ENCODE measurements at regions not wholly inside any gene's neighbourhood (a gene's known extent, or its start where the extent isn't known, plus 50 kb on each side); places are given as distances from the start of the nearest gene placed in this dataset.

- Histone ChIP-seq H3K36me3 (ENCODE audit: insufficient read depth, low read length) (no peaks in the 10 kb centered on the region), H3K4me3 (ENCODE audit: low read length) (no peak overlapping the region), H3K27me3 (ENCODE audit: control insufficient read depth in 1 of 2, insufficient read depth in 2 of 2, low read length in 2 of 2) (no peaks in the 10 kb centered on the region), H3K9me3 (ENCODE audit: control insufficient read depth in 1 of 2, insufficient read depth in 1 of 2, low read length in 2 of 2) (no peaks in the 10 kb centered on the region), H3K4me1 (ENCODE audit: insufficient read depth, low read length) (no peaks in the 10 kb centered on the region), H3K27ac (ENCODE audit: low read depth in 1 of 2, low read length in 2 of 2) (no peak overlapping the region)
- H3K4me1 Mint-ChIP-seq (ENCODE audit: low read depth) = no peaks in the 10 kb centered on the region
- no peaks in the 10 kb centered on the region for H3K9me3 Mint-ChIP-seq
- intact Hi-C loops (cut with DNase I, micrococcal nuclease) = no loop called here
- no peak for DNase-seq
- ChIA-PET CTCF (no interaction called here), POLR2A (no interaction called here)
- no peaks in the 10 kb centered on the region for H3K27me3 Mint-ChIP-seq
- no peak overlapping the region for H3K27ac Mint-ChIP-seq
- H3K36me3 Mint-ChIP-seq (ENCODE audit: low read depth) = no peaks in the 10 kb centered on the region
- no peak for TF ChIP-seq CTCF (IDR thresholded peaks at IDR 0.05)
- H3K4me3 Mint-ChIP-seq = no peak overlapping the region
- ATAC-seq (ENCODE audit: poor library complexity) = no peak
Measured at GRCh38 chr9:71632776-71633175, 135.5 kb downstream of the CEMIP2 start.

- no peaks in the 10 kb centered on the region for H3K9me3 Mint-ChIP-seq
- Histone ChIP-seq H3K9me3 (ENCODE audit: control insufficient read depth in 1 of 2, insufficient read depth in 1 of 2, low read length in 2 of 2) (no peaks in the 10 kb centered on the region), H3K36me3 (ENCODE audit: insufficient read depth, low read length) (no peaks in the 10 kb centered on the region), H3K4me3 (ENCODE audit: low read length) (no peak overlapping the region), H3K4me1 (ENCODE audit: insufficient read depth, low read length) (no peaks in the 10 kb centered on the region), H3K27ac (ENCODE audit: low read depth in 1 of 2, low read length in 2 of 2) (no peak overlapping the region), H3K27me3 (ENCODE audit: control insufficient read depth in 1 of 2, insufficient read depth in 2 of 2, low read length in 2 of 2) (no peaks in the 10 kb centered on the region)
- TF ChIP-seq CTCF (IDR thresholded peaks at IDR 0.05) = no peak
- no peaks in the 10 kb centered on the region for H3K36me3 Mint-ChIP-seq (ENCODE audit: low read depth)
- POLR2A ChIA-PET = no interaction called here
- CTCF ChIA-PET = no interaction called here
- H3K27me3 Mint-ChIP-seq = no peaks in the 10 kb centered on the region
- ATAC-seq (ENCODE audit: poor library complexity) (no peak), DNase-seq (no peak)
- H3K4me1 Mint-ChIP-seq (ENCODE audit: low read depth) = no peaks in the 10 kb centered on the region
- H3K27ac Mint-ChIP-seq = no peak overlapping the region
- H3K4me3 Mint-ChIP-seq = no peak overlapping the region
- intact Hi-C loops (cut with DNase I, micrococcal nuclease) = no loop called here
Measured at GRCh38 chr9:71630377-71630995, 137.8 kb downstream of the CEMIP2 start.

- POLR2A ChIA-PET = interaction anchor here (0.6 to 1.0 kb wide), 2 partner anchors 32 to 87 kb away, joined by 3 read pairs; no protein-coding TSS in a partner anchor
Measured at GRCh38 chr9:71629578-71630215, 138.6 kb downstream of the CEMIP2 start.

More at GRCh38 chr9:71629578-71630215, 138.6 kb downstream of the CEMIP2 start:
- DNase-seq (no peak), ATAC-seq (ENCODE audit: poor library complexity) (no peak)
- Histone ChIP-seq H3K4me1 (ENCODE audit: insufficient read depth, low read length) (no peaks in the 10 kb centered on the region), H3K27me3 (ENCODE audit: control insufficient read depth in 1 of 2, insufficient read depth in 2 of 2, low read length in 2 of 2) (no peaks in the 10 kb centered on the region), H3K27ac (ENCODE audit: low read depth in 1 of 2, low read length in 2 of 2) (no peak overlapping the region), H3K9me3 (ENCODE audit: control insufficient read depth in 1 of 2, insufficient read depth in 1 of 2, low read length in 2 of 2) (no peaks in the 10 kb centered on the region), H3K36me3 (ENCODE audit: insufficient read depth, low read length) (no peaks in the 10 kb centered on the region), H3K4me3 (ENCODE audit: low read length) (no peak overlapping the region)
- no peaks in the 10 kb centered on the region for H3K36me3 Mint-ChIP-seq (ENCODE audit: low read depth)
- CTCF ChIA-PET = interaction anchor here (1.4 kb wide), 1 partner anchor 15 kb away, joined by 3 read pairs; no protein-coding TSS in a partner anchor
- H3K4me3 Mint-ChIP-seq = no peak overlapping the region
- no peaks in the 10 kb centered on the region for H3K4me1 Mint-ChIP-seq (ENCODE audit: low read depth)
- no peaks in the 10 kb centered on the region for H3K27me3 Mint-ChIP-seq
- intact Hi-C loops (cut with DNase I, micrococcal nuclease) = no loop called here
- no peaks in the 10 kb centered on the region for H3K9me3 Mint-ChIP-seq
- no peak for TF ChIP-seq CTCF (IDR thresholded peaks at IDR 0.05)
- no peak overlapping the region for H3K27ac Mint-ChIP-seq

Data from CD4-positive, alpha-beta T cell (primary cell).